ENCODE measurements at regions not wholly inside any gene's neighbourhood (a gene's known extent, or its start where the extent isn't known, plus 50 kb on each side); places are given as distances from the start of the nearest gene placed in this dataset.

GRCh38 chr6:150662814-150663213, 63.1 kb downstream of the PLEKHG1 start:
- TF ChIP-seq POLR2AphosphoS5 (IDR thresholded peaks at IDR 0.05) (no peak), POLR2A (IDR thresholded peaks at IDR 0.05) (no peak)
